CD8-positive, alpha-beta memory T cell (primary cell): ENCODE measurements at regions not wholly inside any gene's neighbourhood (a gene's known extent, or its start where the extent isn't known, plus 50 kb on each side); places are given as distances from the start of the nearest gene placed in this dataset.

Experiments
- CTCF ChIA-PET: fragments of 350-600 bp; sonication (Branson Sonifier 250); formaldehyde crosslinking; loops from one replicate; lab custom pipeline; 2021; ENCODE audit warnings: antibody characterized with exemption; lab: Charles Lee
- POLR2A ChIA-PET: fragments of 350-600 bp; sonication (Branson Sonifier 250); formaldehyde crosslinking; loops from one replicate; lab custom pipeline; 2021; ENCODE audit warnings: antibody characterized with exemption; lab: Charles Lee
- DNase-seq, 5 donors: peaks; one replicate each; pipeline versions ENCODE4 v3.0.0 to v3.0.0-alpha.2; 2020 to 2022; ENCODE audit warnings: mixed read lengths in 1 of 5
- H3K27ac ChIP-seq: one replicate; pipeline ENCODE4 v1.7.0; 2013; ENCODE audit warnings: low read depth, mild to moderate bottlenecking, low read length, moderate library complexity
- H3K27me3 ChIP-seq: 2 replicates; pipeline ENCODE4 v1.7.0; 2013; ENCODE audit warnings: low read length, mild to moderate bottlenecking; ENCODE audit not compliant: insufficient read depth, poor library complexity, severe bottlenecking
- H3K36me3 ChIP-seq: 2 replicates; pipeline ENCODE4 v1.7.0; 2013; ENCODE audit warnings: mild to moderate bottlenecking, low read length, moderate library complexity; ENCODE audit not compliant: insufficient read depth
- H3K4me1 ChIP-seq: 2 replicates; pipeline ENCODE4 v1.7.0; 2013; ENCODE audit warnings: mild to moderate bottlenecking, low read length, moderate library complexity; ENCODE audit not compliant: insufficient read depth
- H3K4me3 ChIP-seq: 2 replicates; pipeline ENCODE4 v1.7.0; 2013; ENCODE audit warnings: mild to moderate bottlenecking, low read length
- H3K9me3 ChIP-seq: 2 replicates; pipeline ENCODE4 v1.7.0; 2013; ENCODE audit warnings: mild to moderate bottlenecking, low read length
- H3K27ac Mint-ChIP-seq, 8 donors: one replicate each; pipeline ENCODE4 v1.8.0; 2020 to 2021; ENCODE audit warnings: mixed read lengths in 8 of 8, mild to moderate bottlenecking in 6 of 8, inconsistent platforms in 3 of 8, moderate library complexity in 3 of 8
- H3K27me3 Mint-ChIP-seq, 2 donors: one replicate each; pipeline ENCODE4 v1.8.0; 2020 to 2021; ENCODE audit warnings: mixed read lengths in 2 of 2, mild to moderate bottlenecking in 1 of 2, moderate library complexity in 1 of 2
- H3K36me3 Mint-ChIP-seq, 3 donors: one replicate each; pipeline ENCODE4 v1.8.0; 2020 to 2021; ENCODE audit warnings: mixed read lengths in 3 of 3, inconsistent platforms in 1 of 3, mild to moderate bottlenecking in 1 of 3
- H3K4me1 Mint-ChIP-seq, 3 donors: one replicate each; pipeline ENCODE4 v1.8.0; 2020 to 2021; ENCODE audit warnings: mixed read lengths in 3 of 3, inconsistent platforms in 1 of 3, mild to moderate bottlenecking in 1 of 3
- H3K4me3 Mint-ChIP-seq, 7 donors: one replicate each; pipeline ENCODE4 v1.8.0; 2020 to 2021; ENCODE audit warnings: mixed read lengths in 7 of 7, mild to moderate bottlenecking in 6 of 7, moderate library complexity in 4 of 7, inconsistent platforms in 2 of 7
- H3K9me3 Mint-ChIP-seq, 5 donors: one replicate each; pipeline ENCODE4 v1.8.0; 2020 to 2022; ENCODE audit warnings: mixed read lengths in 5 of 5, mild to moderate bottlenecking in 3 of 5, moderate library complexity in 2 of 5, inconsistent platforms in 1 of 5

DNA sequence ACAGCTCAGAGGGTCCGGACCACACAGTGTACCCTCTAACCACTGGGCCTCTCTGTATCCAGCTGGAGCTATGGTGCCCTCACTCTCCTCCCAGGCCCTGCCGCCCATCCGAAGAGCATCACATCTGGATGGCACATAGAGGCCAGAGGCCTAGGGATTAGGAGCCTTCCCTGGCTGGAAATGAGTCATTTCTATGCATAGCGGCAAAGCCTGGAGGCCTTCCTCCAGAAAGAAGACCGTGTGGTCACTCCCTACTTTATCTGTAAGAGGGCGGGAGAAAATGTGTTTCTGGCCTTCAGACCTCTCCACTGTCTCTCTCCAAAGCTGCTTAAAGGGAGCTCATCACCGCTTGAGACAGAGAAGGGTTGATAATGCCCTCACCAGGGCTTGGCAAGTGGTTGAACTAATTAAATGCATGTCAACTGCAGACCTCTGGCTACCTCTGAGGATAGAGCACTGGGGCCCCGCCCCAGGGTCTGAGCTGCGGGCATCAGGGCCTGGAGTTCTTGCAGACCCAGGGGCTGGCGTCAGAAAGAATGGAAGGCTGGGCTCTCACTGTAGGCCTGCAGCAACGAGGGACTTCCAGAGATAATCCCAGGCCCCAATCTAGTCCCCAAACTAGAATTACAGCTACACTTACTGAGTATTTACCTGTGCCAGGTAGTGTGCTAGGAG, 122.2 kb downstream of the IRX5 start:
- Histone ChIP-seq H3K27me3 (peaks cover 5% of the 10 kb centered on the region), H3K4me1 (no peaks in the 10 kb centered on the region), H3K4me3 (no peak overlapping the region), H3K9me3 (no peaks in the 10 kb centered on the region), H3K27ac (no peak overlapping the region), H3K36me3 (no peaks in the 10 kb centered on the region)
- POLR2A ChIA-PET: no interaction called here
- no peak overlapping the region for H3K27ac Mint-ChIP-seq
- H3K9me3 Mint-ChIP-seq: peaks cover 0 to 3% (median 0%) of the 10 kb centered on the region in 5 donors
- CTCF ChIA-PET: interaction anchor here (1.5 kb wide), 1 partner anchor 28 kb away, joined by 3 read pairs; no protein-coding TSS in a partner anchor
- peaks cover 27 to 30% of the 10 kb centered on the region in 2 donors for H3K27me3 Mint-ChIP-seq
- no peaks in the 10 kb centered on the region for H3K36me3 Mint-ChIP-seq
- no peak for DNase-seq
- H3K4me1 Mint-ChIP-seq: peaks cover 2 to 8% (median 5%) of the 10 kb centered on the region in 3 donors
- H3K4me3 Mint-ChIP-seq: no peak overlapping the region

DNA sequence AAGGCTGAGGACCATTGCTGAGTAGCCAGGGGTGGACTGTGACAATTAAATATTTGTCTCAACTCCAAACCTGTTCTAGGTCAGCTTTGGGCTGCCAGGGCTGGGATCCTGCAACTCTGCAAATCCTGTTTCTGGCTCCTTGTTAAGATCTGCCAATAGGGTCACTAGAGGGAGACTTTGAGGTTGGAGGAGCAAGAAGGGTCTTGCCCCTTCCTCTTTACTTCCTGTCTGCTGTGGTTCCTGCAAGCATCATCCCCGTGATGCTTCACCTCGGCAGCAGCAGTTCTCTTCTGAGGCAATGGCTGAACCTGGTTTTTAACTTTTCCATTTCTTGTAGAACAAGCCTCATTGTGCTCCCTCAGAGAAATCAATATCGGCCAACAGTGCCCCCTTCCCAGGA, 124.6 kb downstream of the IRX5 start:
- no peaks in the 10 kb centered on the region for H3K9me3 ChIP-seq
- POLR2A ChIA-PET: no interaction called here
- H3K4me3 ChIP-seq: no peak overlapping the region

DNA sequence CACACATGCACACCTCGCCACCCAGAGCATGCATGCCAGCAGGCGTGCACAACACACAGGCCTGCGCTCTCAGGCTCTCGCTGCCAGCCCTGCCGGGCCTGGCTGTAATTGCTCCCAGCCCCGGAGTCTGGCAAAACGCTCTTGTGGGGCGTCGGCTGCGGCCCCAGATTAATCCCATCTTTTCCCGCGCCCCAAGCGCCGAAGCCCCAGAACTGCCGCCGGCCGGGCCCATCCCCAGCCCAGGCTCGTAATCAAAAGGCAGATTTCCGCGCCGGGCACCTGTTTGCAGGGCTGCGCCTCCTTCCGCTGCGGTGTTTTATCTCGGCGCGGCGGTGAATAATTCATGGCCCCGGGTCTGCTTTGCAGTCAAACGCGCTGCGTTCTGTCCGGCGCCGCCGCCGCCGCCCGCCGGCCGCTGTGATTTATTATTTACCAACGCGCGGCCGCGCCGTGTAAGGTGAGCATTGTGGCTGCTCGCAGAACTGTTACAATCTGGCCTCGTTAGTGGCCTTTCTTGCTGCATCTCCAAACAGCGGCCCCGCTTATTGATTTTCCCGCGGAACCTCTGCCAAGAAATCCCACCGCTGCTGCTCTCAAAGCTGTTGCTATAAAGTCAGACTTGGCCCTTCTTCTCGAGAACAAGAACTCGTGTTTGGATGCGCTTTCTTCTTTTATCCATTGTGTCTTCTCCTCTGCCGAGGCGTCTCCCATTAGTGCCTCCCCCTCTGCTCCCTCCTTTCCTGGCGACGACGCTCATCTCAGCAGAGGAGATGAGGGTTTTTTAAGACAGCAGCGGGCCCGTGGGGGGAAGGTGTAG, 126.1 kb downstream of the IRX5 start:
- Histone ChIP-seq H3K4me1 (no peaks in the 10 kb centered on the region), H3K27ac (no peak overlapping the region), H3K9me3 (no peaks in the 10 kb centered on the region), H3K36me3 (no peaks in the 10 kb centered on the region), H3K27me3 (no peaks in the 10 kb centered on the region), H3K4me3 (no peak overlapping the region)
- DNase-seq: no peak
- Mint-ChIP-seq H3K27ac (peak overlapping the region in 1 of 8 donors; percentile 39), H3K4me3 (no peak overlapping the region), H3K36me3 (no peaks in the 10 kb centered on the region), H3K9me3 (peaks cover 0 to 5% (median 0%) of the 10 kb centered on the region in 5 donors), H3K27me3 (peaks cover 37 to 51% of the 10 kb centered on the region in 2 donors), H3K4me1 (peaks cover 2 to 8% (median 5%) of the 10 kb centered on the region in 3 donors)
- POLR2A ChIA-PET: no interaction called here
- CTCF ChIA-PET: no interaction called here

More for the DNA sequence above, 124.6 kb downstream of the IRX5 start:
- peaks cover 2 to 8% (median 5%) of the 10 kb centered on the region in 3 donors for H3K4me1 Mint-ChIP-seq
- CTCF ChIA-PET: no interaction called here
- no peaks in the 10 kb centered on the region for H3K36me3 Mint-ChIP-seq
- no peak overlapping the region for H3K27ac Mint-ChIP-seq
- peaks cover 0 to 3% (median under 1%) of the 10 kb centered on the region in 5 donors for H3K9me3 Mint-ChIP-seq
- no peak overlapping the region for H3K4me3 Mint-ChIP-seq
- no peaks in the 10 kb centered on the region for H3K36me3 ChIP-seq
- H3K4me1 ChIP-seq: no peaks in the 10 kb centered on the region
- peaks cover 36 to 44% of the 10 kb centered on the region in 2 donors for H3K27me3 Mint-ChIP-seq
- H3K27ac ChIP-seq: no peak overlapping the region
- peaks cover 5% of the 10 kb centered on the region for H3K27me3 ChIP-seq
- DNase-seq: no peak

DNA sequence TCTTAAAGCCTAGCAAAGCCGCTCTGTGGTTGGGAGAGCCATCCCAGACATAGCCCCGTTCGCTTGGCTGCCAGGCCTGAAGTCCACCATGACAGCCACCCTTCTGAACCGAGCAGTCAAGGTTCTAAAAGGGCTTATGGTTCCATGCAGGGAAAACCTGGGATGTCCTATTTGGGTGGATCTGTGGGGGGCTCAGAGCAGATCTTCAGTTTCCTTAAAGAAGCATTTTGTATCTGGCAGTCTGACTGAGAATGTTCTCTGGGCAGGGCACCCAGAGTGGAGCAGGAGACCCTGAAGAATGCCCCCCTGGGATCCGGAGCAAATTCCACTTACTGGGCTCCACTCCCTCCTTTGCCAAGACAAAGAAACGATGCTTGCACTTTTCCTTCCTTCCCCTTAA, 127.2 kb downstream of the IRX5 start:
- Histone ChIP-seq H3K27ac (no peak overlapping the region), H3K27me3 (no peaks in the 10 kb centered on the region), H3K4me1 (no peaks in the 10 kb centered on the region), H3K9me3 (no peaks in the 10 kb centered on the region), H3K36me3 (no peaks in the 10 kb centered on the region), H3K4me3 (no peak overlapping the region)
- ChIA-PET POLR2A (no interaction called here), CTCF (no interaction called here)
- no peak for DNase-seq
- Mint-ChIP-seq H3K27ac (no peak overlapping the region), H3K4me3 (no peak overlapping the region), H3K4me1 (peaks cover 2 to 8% (median 5%) of the 10 kb centered on the region in 3 donors), H3K9me3 (peaks cover 0 to 5% (median 0%) of the 10 kb centered on the region in 5 donors), H3K27me3 (peaks cover 43 to 48% of the 10 kb centered on the region in 2 donors), H3K36me3 (no peaks in the 10 kb centered on the region)

DNA sequence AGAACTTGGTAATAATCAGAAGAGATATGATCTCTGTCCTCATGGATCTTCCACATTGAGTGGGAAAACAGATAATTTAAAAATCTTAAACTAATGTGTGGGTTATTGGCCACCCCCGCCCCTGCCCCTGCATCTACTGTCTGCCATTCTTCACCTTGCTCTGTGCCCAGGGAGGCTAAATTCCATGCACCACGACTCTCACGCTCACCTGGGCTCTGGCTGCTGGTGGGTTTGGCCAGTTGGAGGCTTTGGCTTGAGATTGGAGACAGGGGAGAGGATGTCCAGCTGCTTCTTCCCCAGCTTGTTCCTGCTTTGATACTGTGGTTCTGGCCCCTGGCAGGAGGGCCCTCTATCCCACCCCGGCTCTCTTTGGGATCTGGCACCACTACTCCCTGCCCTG, 127.9 kb downstream of the IRX5 start:
- Histone ChIP-seq H3K27ac (no peak overlapping the region), H3K27me3 (no peaks in the 10 kb centered on the region), H3K4me1 (no peaks in the 10 kb centered on the region), H3K4me3 (no peak overlapping the region), H3K9me3 (no peaks in the 10 kb centered on the region), H3K36me3 (no peaks in the 10 kb centered on the region)
- no peaks in the 10 kb centered on the region for H3K36me3 Mint-ChIP-seq
- H3K4me3 Mint-ChIP-seq: no peak overlapping the region
- peaks cover 2 to 8% (median 5%) of the 10 kb centered on the region in 3 donors for H3K4me1 Mint-ChIP-seq
- CTCF ChIA-PET: no interaction called here
- POLR2A ChIA-PET: no interaction called here
- H3K9me3 Mint-ChIP-seq: peaks cover 0 to 5% (median 0%) of the 10 kb centered on the region in 5 donors
- H3K27ac Mint-ChIP-seq: no peak overlapping the region
- H3K27me3 Mint-ChIP-seq: peaks cover 43 to 48% of the 10 kb centered on the region in 2 donors
- DNase-seq: no peak

DNA sequence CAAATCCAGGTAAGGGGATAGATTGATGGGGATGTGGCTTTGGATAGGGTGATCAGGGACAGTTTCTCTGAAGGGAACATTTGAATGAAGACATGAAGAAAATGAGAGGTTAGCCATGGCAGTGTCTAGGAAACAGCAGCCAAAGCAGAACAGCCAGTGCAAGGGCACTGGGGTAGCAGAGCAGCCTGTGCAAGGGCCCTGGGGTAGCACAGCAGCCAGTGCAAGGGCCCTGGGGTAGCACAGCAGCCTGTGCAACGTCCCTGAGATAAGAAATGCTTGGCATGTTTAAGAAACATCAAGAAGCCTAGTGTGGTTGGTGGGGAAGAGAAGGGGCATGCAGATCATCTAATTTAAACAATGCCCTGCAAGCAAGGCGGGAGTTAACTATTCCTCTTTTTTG, 128.5 kb downstream of the IRX5 start:
- ChIA-PET POLR2A (no interaction called here), CTCF (no interaction called here)
- peaks cover 43 to 47% of the 10 kb centered on the region in 2 donors for H3K27me3 Mint-ChIP-seq
- H3K4me1 Mint-ChIP-seq: peaks cover 2 to 8% (median 5%) of the 10 kb centered on the region in 3 donors
- H3K4me3 Mint-ChIP-seq: no peak overlapping the region
- Histone ChIP-seq H3K27ac (no peak overlapping the region), H3K4me1 (no peaks in the 10 kb centered on the region), H3K27me3 (no peaks in the 10 kb centered on the region), H3K4me3 (no peak overlapping the region), H3K36me3 (no peaks in the 10 kb centered on the region), H3K9me3 (no peaks in the 10 kb centered on the region)
- no peak overlapping the region for H3K27ac Mint-ChIP-seq
- peaks cover 0 to 5% (median 0%) of the 10 kb centered on the region in 5 donors for H3K9me3 Mint-ChIP-seq
- H3K36me3 Mint-ChIP-seq: no peaks in the 10 kb centered on the region
- DNase-seq: no peak

DNA sequence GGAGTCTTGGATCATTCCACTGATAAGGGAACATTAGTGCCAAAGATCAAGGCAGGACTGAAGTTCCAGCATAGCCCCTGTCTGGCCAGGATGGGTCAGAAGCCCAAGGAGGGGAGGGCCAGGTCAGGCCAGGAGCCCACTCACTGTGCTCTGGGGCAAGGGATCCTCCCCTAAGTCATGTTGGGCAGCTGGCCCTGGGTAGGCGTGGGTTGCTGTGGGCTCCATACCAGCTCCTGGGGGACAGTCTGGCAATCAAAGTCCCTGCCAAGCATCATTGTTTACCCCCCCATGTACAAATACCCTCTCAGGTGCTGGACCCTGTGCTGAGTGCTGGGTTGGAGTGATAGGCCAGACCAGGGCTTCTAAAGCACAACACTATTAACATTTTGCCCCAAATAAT, 130.5 kb downstream of the IRX5 start:
- Mint-ChIP-seq H3K4me1 (peaks cover 2 to 8% (median 5%) of the 10 kb centered on the region in 3 donors), H3K9me3 (peaks cover 0 to 5% (median 0%) of the 10 kb centered on the region in 5 donors), H3K27ac (no peak overlapping the region), H3K36me3 (no peaks in the 10 kb centered on the region), H3K4me3 (no peak overlapping the region), H3K27me3 (peaks cover 32 to 36% of the 10 kb centered on the region in 2 donors)
- H3K4me3 ChIP-seq: no peak overlapping the region
- no peak overlapping the region for H3K27ac ChIP-seq
- no peaks in the 10 kb centered on the region for H3K27me3 ChIP-seq
- H3K9me3 ChIP-seq: no peaks in the 10 kb centered on the region
- no peaks in the 10 kb centered on the region for H3K4me1 ChIP-seq
- DNase-seq: no peak
- CTCF ChIA-PET: no interaction called here
- no peaks in the 10 kb centered on the region for H3K36me3 ChIP-seq
- POLR2A ChIA-PET: no interaction called here

DNA sequence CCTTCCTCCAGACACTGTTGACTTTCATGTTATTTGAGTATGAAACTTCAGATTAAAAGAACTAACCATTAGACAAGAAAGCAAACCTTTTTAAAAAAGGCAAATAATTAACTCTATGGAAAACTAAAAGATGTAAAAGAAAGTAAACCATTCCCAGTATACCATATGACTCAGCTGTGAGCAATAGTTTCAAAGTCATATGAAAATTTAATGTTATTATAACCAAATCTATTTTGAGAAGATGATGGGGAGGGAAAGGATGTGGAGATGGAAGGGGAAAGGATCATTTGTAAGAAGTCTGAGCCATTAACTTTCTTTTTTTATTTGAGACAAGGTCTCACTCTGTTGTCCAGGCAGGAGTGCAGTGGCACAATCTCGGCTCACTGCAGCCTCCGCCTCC, 131.8 kb downstream of the IRX5 start:
- Mint-ChIP-seq H3K27me3 (peaks cover 19 to 25% of the 10 kb centered on the region in 2 donors), H3K4me1 (no peaks in the 10 kb centered on the region), H3K9me3 (peaks cover 0 to 3% (median 0%) of the 10 kb centered on the region in 5 donors), H3K36me3 (no peaks in the 10 kb centered on the region), H3K27ac (no peak overlapping the region), H3K4me3 (no peak overlapping the region)
- Histone ChIP-seq H3K27me3 (no peaks in the 10 kb centered on the region), H3K27ac (no peak overlapping the region), H3K9me3 (no peaks in the 10 kb centered on the region), H3K4me3 (no peak overlapping the region), H3K36me3 (no peaks in the 10 kb centered on the region), H3K4me1 (no peaks in the 10 kb centered on the region)
- POLR2A ChIA-PET: no interaction called here
- CTCF ChIA-PET: no interaction called here
- no peak for DNase-seq
